ENCODE measurements at regions not wholly inside any gene's neighbourhood (a gene's known extent, or its start where the extent isn't known, plus 50 kb on each side); places are given as distances from the start of the nearest gene placed in this dataset.

- TF ChIP-seq CTCF (IDR thresholded peaks at IDR 0.05; ENCODE audit: insufficient read depth, low read depth, low read length, missing control alignments): no peak
- no peak overlapping the region for H3K4me3 ChIP-seq (ENCODE audit: low read length)
- no peak for DNase-seq (ENCODE audit: low read depth)
Observed at GRCh38 chr22:49196046-49196511, 631.6 kb downstream of the BRD1 start.

- DNase-seq (ENCODE audit: low read depth): no peak
- no peak overlapping the region for H3K4me3 ChIP-seq (ENCODE audit: low read length)
- no peak for TF ChIP-seq CTCF (IDR thresholded peaks at IDR 0.05; ENCODE audit: insufficient read depth, low read depth, low read length, missing control alignments)
Observed at GRCh38 chr22:49195636-49196035, 632.0 kb downstream of the BRD1 start.

GRCh38 chr22:49193901-49194465 lies 633.7 kb downstream of the BRD1 start:
- no peak for TF ChIP-seq CTCF (IDR thresholded peaks at IDR 0.05; ENCODE audit: insufficient read depth, low read depth, low read length, missing control alignments)
- DNase-seq (ENCODE audit: low read depth): no peak

GRCh38 chr22:49193348-49193747 lies 634.3 kb downstream of the BRD1 start:
- TF ChIP-seq CTCF (IDR thresholded peaks at IDR 0.05; ENCODE audit: insufficient read depth, low read depth, low read length, missing control alignments): no peak
- H3K4me3 ChIP-seq (ENCODE audit: low read length): no peak overlapping the region
- DNase-seq (ENCODE audit: low read depth): no peak

More at GRCh38 chr22:49193901-49194465, 633.7 kb downstream of the BRD1 start:
- no peak overlapping the region for H3K4me3 ChIP-seq (ENCODE audit: low read length)

GRCh38 chr22:49192857-49193250 lies 634.8 kb downstream of the BRD1 start:
- H3K4me3 ChIP-seq (ENCODE audit: low read length): no peak overlapping the region
- DNase-seq (ENCODE audit: low read depth): no peak
- no peak for TF ChIP-seq CTCF (IDR thresholded peaks at IDR 0.05; ENCODE audit: insufficient read depth, low read depth, low read length, missing control alignments)

GRCh38 chr22:49192180-49192856 lies 635.4 kb downstream of the BRD1 start:
- no peak for TF ChIP-seq CTCF (IDR thresholded peaks at IDR 0.05; ENCODE audit: insufficient read depth, low read depth, low read length, missing control alignments)
- DNase-seq (ENCODE audit: low read depth): no peak
- no peak overlapping the region for H3K4me3 ChIP-seq (ENCODE audit: low read length)

Measured in epithelial cell of esophagus (primary cell).